ENCODE measurements at regions not wholly inside any gene's neighbourhood (a gene's known extent, or its start where the extent isn't known, plus 50 kb on each side); places are given as distances from the start of the nearest gene placed in this dataset.

DNA sequence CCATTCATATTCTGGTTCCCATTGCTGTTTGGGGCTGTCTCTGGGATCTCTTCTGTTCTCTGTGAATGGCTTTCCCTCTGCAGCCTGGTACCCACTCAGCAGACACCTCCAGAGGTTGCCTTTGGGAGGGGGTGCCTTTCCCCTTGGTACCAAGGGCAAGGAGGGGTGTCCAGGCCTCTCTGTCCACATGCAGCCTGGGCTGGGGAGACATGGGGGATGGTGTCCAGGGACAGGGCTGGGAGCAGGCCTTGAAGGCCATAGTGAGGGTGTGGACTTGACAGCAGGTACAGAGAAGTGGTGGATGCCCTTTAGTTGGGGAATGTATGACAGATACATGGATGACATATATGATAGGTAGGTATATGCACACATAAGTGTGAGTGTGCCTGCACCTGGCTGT lies 83.7 kb downstream of the PLXNA1 start:
- no peaks in the 10 kb centered on the region for H3K9me3 Mint-ChIP-seq

More for the DNA sequence above, 83.7 kb downstream of the PLXNA1 start:
- Histone ChIP-seq H3K36me3 (ENCODE audit: insufficient read depth) (no peaks in the 10 kb centered on the region), H3K4me1 (ENCODE audit: insufficient read depth) (no peaks in the 10 kb centered on the region), H4K20me1 (replicated peaks; ENCODE audit: insufficient read depth) (no peaks in the 10 kb centered on the region), H3K79me2 (replicated peaks; ENCODE audit: insufficient read depth) (no peaks in the 10 kb centered on the region), H2AFZ (no peak overlapping the region), H3K27ac (ENCODE audit: low read depth) (no peak overlapping the region), H3F3A (replicated peaks; ENCODE audit: low read depth) (no peaks in the 10 kb centered on the region), H3K4me3 (no peak overlapping the region), H3K4me2 (no peak overlapping the region), H3K9me2 (ENCODE audit: insufficient read depth) (no peaks in the 10 kb centered on the region), H3K27me3 (ENCODE audit: insufficient read depth) (no peaks in the 10 kb centered on the region)
- TF ChIP-seq, protein P1, sequence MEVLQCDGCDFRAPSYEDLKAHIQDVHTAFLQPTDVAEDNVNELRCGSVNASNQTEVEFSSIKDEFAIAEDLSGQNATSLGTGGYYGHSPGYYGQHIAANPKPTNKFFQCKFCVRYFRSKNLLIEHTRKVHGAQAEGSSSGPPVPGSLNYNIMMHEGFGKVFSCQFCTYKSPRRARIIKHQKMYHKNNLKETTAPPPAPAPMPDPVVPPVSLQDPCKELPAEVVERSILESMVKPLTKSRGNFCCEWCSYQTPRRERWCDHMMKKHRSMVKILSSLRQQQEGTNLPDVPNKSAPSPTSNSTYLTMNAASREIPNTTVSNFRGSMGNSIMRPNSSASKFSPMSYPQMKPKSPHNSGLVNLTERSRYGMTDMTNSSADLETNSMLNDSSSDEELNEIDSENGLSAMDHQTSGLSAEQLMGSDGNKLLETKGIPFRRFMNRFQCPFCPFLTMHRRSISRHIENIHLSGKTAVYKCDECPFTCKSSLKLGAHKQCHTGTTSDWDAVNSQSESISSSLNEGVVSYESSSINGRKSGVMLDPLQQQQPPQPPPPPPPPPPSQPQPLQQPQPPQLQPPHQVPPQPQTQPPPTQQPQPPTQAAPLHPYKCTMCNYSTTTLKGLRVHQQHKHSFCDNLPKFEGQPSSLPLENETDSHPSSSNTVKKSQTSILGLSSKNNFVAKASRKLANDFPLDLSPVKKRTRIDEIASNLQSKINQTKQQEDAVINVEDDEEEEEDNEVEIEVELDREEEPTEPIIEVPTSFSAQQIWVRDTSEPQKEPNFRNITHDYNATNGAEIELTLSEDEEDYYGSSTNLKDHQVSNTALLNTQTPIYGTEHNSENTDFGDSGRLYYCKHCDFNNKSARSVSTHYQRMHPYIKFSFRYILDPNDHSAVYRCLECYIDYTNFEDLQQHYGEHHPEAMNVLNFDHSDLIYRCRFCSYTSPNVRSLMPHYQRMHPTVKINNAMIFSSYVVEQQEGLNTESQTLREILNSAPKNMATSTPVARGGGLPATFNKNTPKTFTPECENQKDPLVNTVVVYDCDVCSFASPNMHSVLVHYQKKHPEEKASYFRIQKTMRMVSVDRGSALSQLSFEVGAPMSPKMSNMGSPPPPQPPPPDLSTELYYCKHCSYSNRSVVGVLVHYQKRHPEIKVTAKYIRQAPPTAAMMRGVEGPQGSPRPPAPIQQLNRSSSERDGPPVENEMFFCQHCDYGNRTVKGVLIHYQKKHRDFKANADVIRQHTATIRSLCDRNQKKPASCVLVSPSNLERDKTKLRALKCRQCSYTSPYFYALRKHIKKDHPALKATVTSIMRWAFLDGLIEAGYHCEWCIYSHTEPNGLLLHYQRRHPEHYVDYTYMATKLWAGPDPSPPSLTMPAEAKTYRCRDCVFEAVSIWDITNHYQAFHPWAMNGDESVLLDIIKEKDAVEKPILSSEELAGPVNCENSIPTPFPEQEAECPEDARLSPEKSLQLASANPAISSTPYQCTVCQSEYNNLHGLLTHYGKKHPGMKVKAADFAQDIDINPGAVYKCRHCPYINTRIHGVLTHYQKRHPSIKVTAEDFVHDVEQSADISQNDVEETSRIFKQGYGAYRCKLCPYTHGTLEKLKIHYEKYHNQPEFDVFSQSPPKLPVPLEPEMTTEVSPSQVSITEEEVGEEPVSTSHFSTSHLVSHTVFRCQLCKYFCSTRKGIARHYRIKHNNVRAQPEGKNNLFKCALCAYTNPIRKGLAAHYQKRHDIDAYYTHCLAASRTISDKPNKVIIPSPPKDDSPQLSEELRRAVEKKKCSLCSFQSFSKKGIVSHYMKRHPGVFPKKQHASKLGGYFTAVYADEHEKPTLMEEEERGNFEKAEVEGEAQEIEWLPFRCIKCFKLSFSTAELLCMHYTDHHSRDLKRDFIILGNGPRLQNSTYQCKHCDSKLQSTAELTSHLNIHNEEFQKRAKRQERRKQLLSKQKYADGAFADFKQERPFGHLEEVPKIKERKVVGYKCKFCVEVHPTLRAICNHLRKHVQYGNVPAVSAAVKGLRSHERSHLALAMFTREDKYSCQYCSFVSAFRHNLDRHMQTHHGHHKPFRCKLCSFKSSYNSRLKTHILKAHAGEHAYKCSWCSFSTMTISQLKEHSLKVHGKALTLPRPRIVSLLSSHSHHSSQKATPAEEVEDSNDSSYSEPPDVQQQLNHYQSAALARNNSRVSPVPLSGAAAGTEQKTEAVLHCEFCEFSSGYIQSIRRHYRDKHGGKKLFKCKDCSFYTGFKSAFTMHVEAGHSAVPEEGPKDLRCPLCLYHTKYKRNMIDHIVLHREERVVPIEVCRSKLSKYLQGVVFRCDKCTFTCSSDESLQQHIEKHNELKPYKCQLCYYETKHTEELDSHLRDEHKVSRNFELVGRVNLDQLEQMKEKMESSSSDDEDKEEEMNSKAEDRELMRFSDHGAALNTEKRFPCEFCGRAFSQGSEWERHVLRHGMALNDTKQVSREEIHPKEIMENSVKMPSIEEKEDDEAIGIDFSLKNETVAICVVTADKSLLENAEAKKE (CRISPR knock-in tag; IDR thresholded peaks at IDR 0.05): no peak
- TF ChIP-seq CREB1 (CRISPR knock-in tag; IDR thresholded peaks at IDR 0.05; ENCODE audit: low read depth) (no peak), NANOG (IDR thresholded peaks at IDR 0.05; ENCODE audit: borderline replicate concordance) (no peak), ZNF331 (CRISPR knock-in tag; IDR thresholded peaks at IDR 0.05; ENCODE audit: low read depth) (no peak), JUNB (IDR thresholded peaks at IDR 0.05; ENCODE audit: unreplicated experiment) (no peak), EZH2phosphoT487 (IDR thresholded peaks at IDR 0.05; ENCODE audit: unreplicated experiment) (no peak), STAT1 (IDR thresholded peaks at IDR 0.05; ENCODE audit: unreplicated experiment) (no peak), ZNF114 (CRISPR knock-in tag; IDR thresholded peaks at IDR 0.05) (no peak), POLR2AphosphoS5 (IDR thresholded peaks at IDR 0.05; ENCODE audit: low read depth) (no peak), EZH2 (IDR thresholded peaks at IDR 0.05; ENCODE audit: low read depth, unreplicated experiment) (no peak)
- TF ChIP-seq, protein P2, sequence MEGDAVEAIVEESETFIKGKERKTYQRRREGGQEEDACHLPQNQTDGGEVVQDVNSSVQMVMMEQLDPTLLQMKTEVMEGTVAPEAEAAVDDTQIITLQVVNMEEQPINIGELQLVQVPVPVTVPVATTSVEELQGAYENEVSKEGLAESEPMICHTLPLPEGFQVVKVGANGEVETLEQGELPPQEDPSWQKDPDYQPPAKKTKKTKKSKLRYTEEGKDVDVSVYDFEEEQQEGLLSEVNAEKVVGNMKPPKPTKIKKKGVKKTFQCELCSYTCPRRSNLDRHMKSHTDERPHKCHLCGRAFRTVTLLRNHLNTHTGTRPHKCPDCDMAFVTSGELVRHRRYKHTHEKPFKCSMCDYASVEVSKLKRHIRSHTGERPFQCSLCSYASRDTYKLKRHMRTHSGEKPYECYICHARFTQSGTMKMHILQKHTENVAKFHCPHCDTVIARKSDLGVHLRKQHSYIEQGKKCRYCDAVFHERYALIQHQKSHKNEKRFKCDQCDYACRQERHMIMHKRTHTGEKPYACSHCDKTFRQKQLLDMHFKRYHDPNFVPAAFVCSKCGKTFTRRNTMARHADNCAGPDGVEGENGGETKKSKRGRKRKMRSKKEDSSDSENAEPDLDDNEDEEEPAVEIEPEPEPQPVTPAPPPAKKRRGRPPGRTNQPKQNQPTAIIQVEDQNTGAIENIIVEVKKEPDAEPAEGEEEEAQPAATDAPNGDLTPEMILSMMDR (conservative IDR thresholded peaks at IDR 0.05; ENCODE audit: low read depth in 2 of 2): no peak
- TF ChIP-seq, protein P3, sequence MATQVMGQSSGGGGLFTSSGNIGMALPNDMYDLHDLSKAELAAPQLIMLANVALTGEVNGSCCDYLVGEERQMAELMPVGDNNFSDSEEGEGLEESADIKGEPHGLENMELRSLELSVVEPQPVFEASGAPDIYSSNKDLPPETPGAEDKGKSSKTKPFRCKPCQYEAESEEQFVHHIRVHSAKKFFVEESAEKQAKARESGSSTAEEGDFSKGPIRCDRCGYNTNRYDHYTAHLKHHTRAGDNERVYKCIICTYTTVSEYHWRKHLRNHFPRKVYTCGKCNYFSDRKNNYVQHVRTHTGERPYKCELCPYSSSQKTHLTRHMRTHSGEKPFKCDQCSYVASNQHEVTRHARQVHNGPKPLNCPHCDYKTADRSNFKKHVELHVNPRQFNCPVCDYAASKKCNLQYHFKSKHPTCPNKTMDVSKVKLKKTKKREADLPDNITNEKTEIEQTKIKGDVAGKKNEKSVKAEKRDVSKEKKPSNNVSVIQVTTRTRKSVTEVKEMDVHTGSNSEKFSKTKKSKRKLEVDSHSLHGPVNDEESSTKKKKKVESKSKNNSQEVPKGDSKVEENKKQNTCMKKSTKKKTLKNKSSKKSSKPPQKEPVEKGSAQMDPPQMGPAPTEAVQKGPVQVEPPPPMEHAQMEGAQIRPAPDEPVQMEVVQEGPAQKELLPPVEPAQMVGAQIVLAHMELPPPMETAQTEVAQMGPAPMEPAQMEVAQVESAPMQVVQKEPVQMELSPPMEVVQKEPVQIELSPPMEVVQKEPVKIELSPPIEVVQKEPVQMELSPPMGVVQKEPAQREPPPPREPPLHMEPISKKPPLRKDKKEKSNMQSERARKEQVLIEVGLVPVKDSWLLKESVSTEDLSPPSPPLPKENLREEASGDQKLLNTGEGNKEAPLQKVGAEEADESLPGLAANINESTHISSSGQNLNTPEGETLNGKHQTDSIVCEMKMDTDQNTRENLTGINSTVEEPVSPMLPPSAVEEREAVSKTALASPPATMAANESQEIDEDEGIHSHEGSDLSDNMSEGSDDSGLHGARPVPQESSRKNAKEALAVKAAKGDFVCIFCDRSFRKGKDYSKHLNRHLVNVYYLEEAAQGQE (IDR thresholded peaks at IDR 0.05; ENCODE audit: unreplicated experiment): no peak
- TF ChIP-seq, protein P4, sequence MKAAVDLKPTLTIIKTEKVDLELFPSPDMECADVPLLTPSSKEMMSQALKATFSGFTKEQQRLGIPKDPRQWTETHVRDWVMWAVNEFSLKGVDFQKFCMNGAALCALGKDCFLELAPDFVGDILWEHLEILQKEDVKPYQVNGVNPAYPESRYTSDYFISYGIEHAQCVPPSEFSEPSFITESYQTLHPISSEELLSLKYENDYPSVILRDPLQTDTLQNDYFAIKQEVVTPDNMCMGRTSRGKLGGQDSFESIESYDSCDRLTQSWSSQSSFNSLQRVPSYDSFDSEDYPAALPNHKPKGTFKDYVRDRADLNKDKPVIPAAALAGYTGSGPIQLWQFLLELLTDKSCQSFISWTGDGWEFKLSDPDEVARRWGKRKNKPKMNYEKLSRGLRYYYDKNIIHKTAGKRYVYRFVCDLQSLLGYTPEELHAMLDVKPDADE (IDR thresholded peaks at IDR 0.05): no peak
- Mint-ChIP-seq H3K4me1 (peaks cover 2% of the 10 kb centered on the region), H3K27ac (no peak overlapping the region), H3K36me3 (ENCODE audit: low read depth) (no peaks in the 10 kb centered on the region), H3K4me3 (no peak overlapping the region), H3K27me3 (ENCODE audit: insufficient read depth, low read depth, poor library complexity) (peaks cover 1% of the 10 kb centered on the region)
- ATAC-seq: no peak
- DNase-seq (ENCODE audit: low spot score): no peak

All from GM23338 (cell line).